ENCODE measurements at regions not wholly inside any gene's neighbourhood (a gene's known extent, or its start where the extent isn't known, plus 50 kb on each side); places are given as distances from the start of the nearest gene placed in this dataset.

- DNase-seq (no peak), ATAC-seq (no peak)
- Mint-ChIP-seq H3K4me1 (ENCODE audit: low read depth) (no peaks in the 10 kb centered on the region), H3K9me3 (ENCODE audit: insufficient read depth) (peaks cover 4% of the 10 kb centered on the region), H3K4me3 (no peak overlapping the region), H3K27ac (no peak overlapping the region), H3K36me3 (ENCODE audit: low read depth) (no peaks in the 10 kb centered on the region), H3K27me3 (ENCODE audit: low read depth) (no peaks in the 10 kb centered on the region)
- CTCF ChIA-PET, result no interaction called here
- POLR2A ChIA-PET, result no interaction called here
Measured at GRCh38 chr18:61277808-61278207, 55.4 kb upstream of the CDH20 start.

GRCh38 chr18:61281431-61281830, 51.8 kb upstream of the CDH20 start:
- Mint-ChIP-seq H3K36me3 (ENCODE audit: low read depth) (no peaks in the 10 kb centered on the region), H3K4me1 (ENCODE audit: low read depth) (no peaks in the 10 kb centered on the region), H3K27ac (no peak overlapping the region), H3K27me3 (ENCODE audit: low read depth) (no peaks in the 10 kb centered on the region), H3K4me3 (no peak overlapping the region), H3K9me3 (ENCODE audit: insufficient read depth) (peaks cover 4% of the 10 kb centered on the region)
- ATAC-seq, result no peak
- CTCF ChIA-PET, result no interaction called here
- POLR2A ChIA-PET, result no interaction called here
- DNase-seq, result no peak

DNA sequence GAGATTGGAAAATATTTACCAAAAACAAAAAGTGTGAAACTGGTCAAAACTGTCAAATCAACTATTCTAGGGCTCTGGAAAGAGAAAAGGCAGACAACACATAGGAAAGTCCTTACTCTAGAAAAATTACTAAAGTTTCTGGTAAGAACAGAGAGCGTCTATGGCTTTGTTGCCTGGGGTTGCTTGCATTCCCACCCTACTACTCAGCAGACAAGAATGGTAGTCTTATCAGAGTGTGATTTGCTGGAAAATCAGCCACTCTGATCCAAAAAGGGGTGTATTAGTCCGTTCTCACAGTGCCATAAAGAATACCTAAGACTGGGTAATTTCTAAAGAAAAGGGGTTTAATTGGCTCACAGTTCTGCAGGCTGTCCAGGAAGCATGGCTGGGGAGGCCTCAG, 50.3 kb upstream of the CDH20 start:
- Mint-ChIP-seq H3K36me3 (ENCODE audit: low read depth) (no peaks in the 10 kb centered on the region), H3K27ac (no peak overlapping the region), H3K4me3 (no peak overlapping the region), H3K9me3 (ENCODE audit: insufficient read depth) (peaks cover 4% of the 10 kb centered on the region), H3K27me3 (ENCODE audit: low read depth) (no peaks in the 10 kb centered on the region), H3K4me1 (ENCODE audit: low read depth) (no peaks in the 10 kb centered on the region)
- DNase-seq (no peak), ATAC-seq (no peak)
- ChIA-PET CTCF (no interaction called here), POLR2A (no interaction called here)

Measured in activated CD8-positive, alpha-beta T cell treated with anti-CD3 and anti-CD28 coated beads, Interleukin-2, amount 10 ng/mL, durations not matched to agents 7 days and 5 days (primary cell).